ENCODE measurements at regions not wholly inside any gene's neighbourhood (a gene's known extent, or its start where the extent isn't known, plus 50 kb on each side); places are given as distances from the start of the nearest gene placed in this dataset.
"Not testable (repeated sequence)": the region's sequence is repeated elsewhere in the genome, so short reads cannot be mapped to it uniquely, and the experiment has no call there.

GRCh38 chr13:78065141-78065540, 146.5 kb upstream of the EDNRB start:
- Mint-ChIP-seq H3K4me3 (ENCODE audit: unreplicated experiment) (no peak overlapping the region), H3K9me3 (ENCODE audit: unreplicated experiment) (no peaks in the 10 kb centered on the region), H3K27ac (ENCODE audit: unreplicated experiment) (no peak overlapping the region), H3K27me3 (ENCODE audit: unreplicated experiment) (no peaks in the 10 kb centered on the region), H3K36me3 (ENCODE audit: unreplicated experiment) (peaks cover 5% of the 10 kb centered on the region), H3K4me1 (ENCODE audit: low read depth, unreplicated experiment) (peaks cover 6% of the 10 kb centered on the region)
- no peak for DNase-seq
- no peak for TF ChIP-seq CTCF (IDR thresholded peaks at IDR 0.05; ENCODE audit: partially characterized antibody, unreplicated experiment)

GRCh38 chr13:78061806-78062205, 143.2 kb upstream of the EDNRB start:
- no peak overlapping the region for H3K27ac Mint-ChIP-seq (ENCODE audit: unreplicated experiment)
- peaks cover 13% of the 10 kb centered on the region for H3K36me3 Mint-ChIP-seq (ENCODE audit: unreplicated experiment)
- H3K4me3 Mint-ChIP-seq (ENCODE audit: unreplicated experiment), result no peak overlapping the region
- no peak for TF ChIP-seq CTCF (IDR thresholded peaks at IDR 0.05; ENCODE audit: partially characterized antibody, unreplicated experiment)
- DNase-seq, result no peak
- H3K27me3 Mint-ChIP-seq (ENCODE audit: unreplicated experiment), result no peaks in the 10 kb centered on the region
- peaks cover under 1% of the 10 kb centered on the region for H3K9me3 Mint-ChIP-seq (ENCODE audit: unreplicated experiment)
- H3K4me1 Mint-ChIP-seq (ENCODE audit: low read depth, unreplicated experiment), result no peaks in the 10 kb centered on the region

GRCh38 chr13:78060966-78061365, 142.3 kb upstream of the EDNRB start:
- DNase-seq, result no peak
- peaks cover 20% of the 10 kb centered on the region for H3K36me3 Mint-ChIP-seq (ENCODE audit: unreplicated experiment)
- H3K27me3 Mint-ChIP-seq (ENCODE audit: unreplicated experiment), result peaks cover 4% of the 10 kb centered on the region
- no peak for TF ChIP-seq CTCF (IDR thresholded peaks at IDR 0.05; ENCODE audit: partially characterized antibody, unreplicated experiment)
- peaks cover 3% of the 10 kb centered on the region for H3K9me3 Mint-ChIP-seq (ENCODE audit: unreplicated experiment)
- H3K27ac Mint-ChIP-seq (ENCODE audit: unreplicated experiment), result no peak overlapping the region
- no peaks in the 10 kb centered on the region for H3K4me1 Mint-ChIP-seq (ENCODE audit: low read depth, unreplicated experiment)
- H3K4me3 Mint-ChIP-seq (ENCODE audit: unreplicated experiment), result no peak overlapping the region

GRCh38 chr13:78056865-78057264, 138.2 kb upstream of the EDNRB start:
- not testable (repeated sequence) for DNase-seq; H3K27ac Mint-ChIP-seq (ENCODE audit: unreplicated experiment); H3K4me3 Mint-ChIP-seq (ENCODE audit: unreplicated experiment); H3K4me1 Mint-ChIP-seq (ENCODE audit: low read depth, unreplicated experiment); H3K27me3 Mint-ChIP-seq (ENCODE audit: unreplicated experiment); H3K9me3 Mint-ChIP-seq (ENCODE audit: unreplicated experiment)
- H3K36me3 Mint-ChIP-seq (ENCODE audit: unreplicated experiment), result peaks cover 20% of the 10 kb centered on the region

GRCh38 chr13:78054157-78054556, 135.5 kb upstream of the EDNRB start:
- no peak overlapping the region for H3K4me3 Mint-ChIP-seq (ENCODE audit: unreplicated experiment)
- TF ChIP-seq CTCF (IDR thresholded peaks at IDR 0.05; ENCODE audit: partially characterized antibody, unreplicated experiment), result no peak
- DNase-seq, result no peak
- peaks cover 11% of the 10 kb centered on the region for H3K36me3 Mint-ChIP-seq (ENCODE audit: unreplicated experiment)
- H3K9me3 Mint-ChIP-seq (ENCODE audit: unreplicated experiment), result peaks cover 3% of the 10 kb centered on the region
- H3K27ac Mint-ChIP-seq (ENCODE audit: unreplicated experiment), result no peak overlapping the region
- no peaks in the 10 kb centered on the region for H3K4me1 Mint-ChIP-seq (ENCODE audit: low read depth, unreplicated experiment)
- peaks cover 4% of the 10 kb centered on the region for H3K27me3 Mint-ChIP-seq (ENCODE audit: unreplicated experiment)

GRCh38 chr13:78047151-78047550, 128.5 kb upstream of the EDNRB start:
- H3K27ac Mint-ChIP-seq (ENCODE audit: unreplicated experiment), result no peak overlapping the region
- no peak for TF ChIP-seq CTCF (IDR thresholded peaks at IDR 0.05; ENCODE audit: partially characterized antibody, unreplicated experiment)
- peaks cover 1% of the 10 kb centered on the region for H3K9me3 Mint-ChIP-seq (ENCODE audit: unreplicated experiment)
- H3K27me3 Mint-ChIP-seq (ENCODE audit: unreplicated experiment), result no peaks in the 10 kb centered on the region
- H3K4me3 Mint-ChIP-seq (ENCODE audit: unreplicated experiment), result no peak overlapping the region
- H3K4me1 Mint-ChIP-seq (ENCODE audit: low read depth, unreplicated experiment), result peaks cover 12% of the 10 kb centered on the region
- DNase-seq, result no peak
- no peaks in the 10 kb centered on the region for H3K36me3 Mint-ChIP-seq (ENCODE audit: unreplicated experiment)

All from glutamatergic neuron (in vitro differentiated cells).